GM10248 (cell line): ENCODE measurements at regions not wholly inside any gene's neighbourhood (a gene's known extent, or its start where the extent isn't known, plus 50 kb on each side); places are given as distances from the start of the nearest gene placed in this dataset.
"Not testable (repeated sequence)": the region's sequence is repeated elsewhere in the genome, so short reads cannot be mapped to it uniquely, and the experiment has no call there.

Experiments
- CTCF ChIA-PET: fragments of 300-600 bp; sonication (Branson Sonifier 250); formaldehyde crosslinking; extraction: SDS; loops from one replicate; lab custom pipeline; 2021; ENCODE audit warnings: antibody characterized with exemption; lab: Yijun Ruan, JAX
- POLR2A ChIA-PET: fragments of 350-650 bp; sonication (Branson Sonifier 250); formaldehyde crosslinking; extraction: SDS; loops from one replicate; lab custom pipeline; 2020; ENCODE audit warnings: antibody characterized with exemption; lab: Yijun Ruan, JAX
- DNase-seq: peaks from one replicate; pipeline ENCODE4 v3.0.0; 2012; ENCODE audit errors: extremely low spot score
- TF ChIP-seq, protein P1 (sequence below): IDR thresholded peaks from 2 replicates; pipeline ENCODE4 v1.5.1; 2012; ENCODE audit warnings: mild to moderate bottlenecking, low read depth; ENCODE audit errors: extremely low read depth, missing control alignments, control extremely low read depth

GRCh38 chr20:50453533-50454244 lies 56.5 kb upstream of the PTPN1 start:
- CTCF ChIA-PET, result interaction anchor here (1.2 to 1.9 kb wide), 2 partner anchors 11 to 271 kb away, joined by 3 to 7 read pairs; no protein-coding TSS in a partner anchor
- DNase-seq, result no peak
- POLR2A ChIA-PET, result no interaction called here
- TF ChIP-seq, protein P1, sequence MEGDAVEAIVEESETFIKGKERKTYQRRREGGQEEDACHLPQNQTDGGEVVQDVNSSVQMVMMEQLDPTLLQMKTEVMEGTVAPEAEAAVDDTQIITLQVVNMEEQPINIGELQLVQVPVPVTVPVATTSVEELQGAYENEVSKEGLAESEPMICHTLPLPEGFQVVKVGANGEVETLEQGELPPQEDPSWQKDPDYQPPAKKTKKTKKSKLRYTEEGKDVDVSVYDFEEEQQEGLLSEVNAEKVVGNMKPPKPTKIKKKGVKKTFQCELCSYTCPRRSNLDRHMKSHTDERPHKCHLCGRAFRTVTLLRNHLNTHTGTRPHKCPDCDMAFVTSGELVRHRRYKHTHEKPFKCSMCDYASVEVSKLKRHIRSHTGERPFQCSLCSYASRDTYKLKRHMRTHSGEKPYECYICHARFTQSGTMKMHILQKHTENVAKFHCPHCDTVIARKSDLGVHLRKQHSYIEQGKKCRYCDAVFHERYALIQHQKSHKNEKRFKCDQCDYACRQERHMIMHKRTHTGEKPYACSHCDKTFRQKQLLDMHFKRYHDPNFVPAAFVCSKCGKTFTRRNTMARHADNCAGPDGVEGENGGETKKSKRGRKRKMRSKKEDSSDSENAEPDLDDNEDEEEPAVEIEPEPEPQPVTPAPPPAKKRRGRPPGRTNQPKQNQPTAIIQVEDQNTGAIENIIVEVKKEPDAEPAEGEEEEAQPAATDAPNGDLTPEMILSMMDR, result no peak

DNA sequence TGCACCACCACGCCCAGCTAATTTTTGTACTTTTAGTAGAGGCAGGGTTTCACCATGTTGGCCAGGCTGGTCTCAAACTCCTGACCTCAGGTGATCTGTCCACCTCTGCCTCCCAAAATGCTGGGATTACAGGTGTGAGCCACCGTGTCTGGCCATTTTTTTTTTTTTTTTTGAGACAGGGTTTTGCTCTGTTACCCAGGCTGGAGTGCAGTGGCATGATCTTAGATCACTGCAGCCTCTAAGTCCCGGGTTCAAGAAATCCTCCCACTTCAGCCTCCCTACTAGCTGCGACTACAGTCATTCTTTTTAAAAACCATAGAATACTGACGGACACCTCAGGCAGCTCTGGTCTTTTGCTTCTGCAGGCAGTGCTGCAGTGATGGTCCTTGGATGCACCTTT lies 54.9 kb upstream of the PTPN1 start:
- CTCF ChIA-PET, result interaction anchor here (1.3 to 1.8 kb wide), 2 partner anchors 10 to 270 kb away, joined by 5 to 6 read pairs; no protein-coding TSS in a partner anchor
- DNase-seq, POLR2A ChIA-PET: not testable (repeated sequence)

- TF ChIP-seq, protein P1, result no peak
- no peak for DNase-seq
- CTCF ChIA-PET, result interaction anchor here (1.2 to 1.8 kb wide), 3 partner anchors 9 to 270 kb away, joined by 5 to 6 read pairs (median 5); partner anchors contain the start of gene CEBPB
- POLR2A ChIA-PET, result no interaction called here
These were observed 54.3 kb upstream of the PTPN1 start for GRCh38 chr20:50455656-50456451.

DNA sequence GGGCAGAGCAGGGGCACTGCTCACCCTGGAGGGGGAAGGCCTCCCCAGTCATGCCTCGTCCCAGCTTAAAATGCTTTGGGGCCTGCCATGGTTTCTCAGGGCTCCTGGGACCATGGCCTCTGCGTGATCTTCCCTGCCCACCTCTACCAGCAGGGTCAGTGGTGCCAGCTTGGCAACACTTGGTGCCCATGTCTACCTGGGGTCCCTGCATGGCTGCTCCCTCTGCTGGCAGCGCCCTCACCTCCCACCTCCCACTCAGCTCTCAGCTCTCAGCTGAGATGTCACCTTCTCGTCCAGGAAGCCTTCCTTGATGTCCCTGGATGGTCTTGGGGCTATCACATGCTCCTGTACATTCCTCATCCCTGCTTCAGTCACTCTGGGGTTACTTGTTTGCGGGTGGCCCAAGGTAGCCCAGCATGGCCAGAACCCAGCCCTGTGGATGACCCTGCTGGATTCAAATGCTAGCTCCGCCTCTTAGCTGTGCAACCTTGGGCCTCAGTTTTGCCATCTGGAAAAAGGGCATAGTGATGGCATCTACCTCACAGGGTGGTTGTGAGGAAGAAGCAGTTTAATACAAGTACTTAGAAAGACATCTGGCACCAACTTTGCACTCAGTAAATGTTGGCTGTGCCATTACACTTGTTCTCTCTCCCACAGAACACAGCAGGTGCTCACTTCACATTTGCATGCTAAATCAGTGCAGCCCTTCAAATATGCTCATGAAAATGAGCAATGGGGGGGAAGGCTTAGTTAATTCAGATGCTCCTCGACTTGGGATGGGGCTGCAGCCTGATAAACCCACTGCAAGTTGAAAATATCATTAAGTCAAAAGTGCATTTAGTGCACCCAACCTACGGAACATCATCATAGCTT lies 53.5 kb upstream of the PTPN1 start:
- TF ChIP-seq, protein P1, result no peak
- CTCF ChIA-PET, result interaction anchor here (1.2 to 1.8 kb wide), 3 partner anchors 8 to 271 kb away, joined by 5 to 8 read pairs (median 6); partner anchors contain the start of gene CEBPB
- DNase-seq, result no peak
- POLR2A ChIA-PET, result no interaction called here

- TF ChIP-seq, protein P1, result no peak
- ChIA-PET POLR2A (no interaction called here), CTCF (interaction anchor here (12.1 kb wide), 1 partner anchor 276 kb away, joined by 243 read pairs; the partner anchor contains the start of gene CEBPB)
- no peak for DNase-seq
These were observed 50.9 kb upstream of the PTPN1 start for GRCh38 chr20:50459124-50459918.

DNA sequence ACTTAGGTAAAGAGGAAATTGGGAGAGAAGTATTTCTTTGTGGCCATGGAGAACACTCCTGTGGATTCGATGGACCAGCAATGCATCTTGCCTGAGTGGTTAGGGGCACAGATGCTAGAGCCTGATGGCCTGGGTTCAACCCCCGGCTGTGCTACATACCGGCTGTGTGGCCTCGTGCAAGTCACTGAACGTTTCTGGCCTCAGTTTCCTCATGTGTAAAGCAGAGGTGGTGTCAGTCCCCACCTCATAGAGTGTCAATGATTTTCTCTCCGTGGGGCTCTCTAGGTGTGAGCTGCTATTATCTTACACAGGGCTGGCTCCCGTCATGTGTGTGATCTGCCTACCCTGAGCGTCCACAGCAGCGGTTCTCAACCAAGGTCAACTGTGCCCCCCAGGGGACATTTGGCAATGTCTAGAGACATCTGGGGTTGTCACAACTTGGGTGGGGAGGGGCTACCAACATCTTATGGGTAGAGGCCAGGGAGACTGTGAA lies 50.0 kb upstream of the PTPN1 start:
- ChIA-PET POLR2A (no interaction called here), CTCF (interaction anchor here (0.7 to 12.1 kb wide), 4 partner anchors 9 to 277 kb away, joined by 3 to 243 read pairs (median 7); partner anchors contain the start of gene CEBPB)
- TF ChIP-seq, protein P1, result no peak
- DNase-seq, result no peak
